ENCODE measurements at regions not wholly inside any gene's neighbourhood (a gene's known extent, or its start where the extent isn't known, plus 50 kb on each side); places are given as distances from the start of the nearest gene placed in this dataset.
"Not testable (repeated sequence)": the region's sequence is repeated elsewhere in the genome, so short reads cannot be mapped to it uniquely, and the experiment has no call there.

- not testable (repeated sequence) for DNase-seq (ENCODE audit: low read depth)
These were observed 111.4 kb downstream of the CCDC74A start for GRCh38 chr2:131639001-131639620.

GRCh38 chr2:131641414-131642206, 113.9 kb downstream of the CCDC74A start:
- no peak for DNase-seq (ENCODE audit: low read depth)

- not testable (repeated sequence) for DNase-seq (ENCODE audit: low read depth)
These were observed 115.5 kb downstream of the CCDC74A start for GRCh38 chr2:131643180-131643579.

- DNase-seq (ENCODE audit: low read depth): no peak
These were observed 117.6 kb downstream of the CCDC74A start for GRCh38 chr2:131645177-131645765.

GRCh38 chr2:131646220-131646619, 118.5 kb downstream of the CCDC74A start:
- DNase-seq (ENCODE audit: low read depth): not testable (repeated sequence)

GRCh38 chr2:131646669-131647297, 119.1 kb downstream of the CCDC74A start:
- DNase-seq (ENCODE audit: low read depth): no peak

GRCh38 chr2:131648565-131648964, 120.9 kb downstream of the CCDC74A start:
- DNase-seq (ENCODE audit: low read depth): not testable (repeated sequence)

- not testable (repeated sequence) for DNase-seq (ENCODE audit: low read depth)
These were observed 124.6 kb downstream of the CCDC74A start for GRCh38 chr2:131652246-131652645.

- not testable (repeated sequence) for DNase-seq (ENCODE audit: low read depth)
These were observed 126.4 kb downstream of the CCDC74A start for GRCh38 chr2:131654107-131654506.

GRCh38 chr2:131656816-131657633, 129.3 kb downstream of the CCDC74A start:
- no peak for DNase-seq (ENCODE audit: low read depth)

- DNase-seq (ENCODE audit: low read depth): no peak
These were observed 130.4 kb downstream of the CCDC74A start for GRCh38 chr2:131657895-131658768.

GRCh38 chr2:131658769-131659131, 131.1 kb downstream of the CCDC74A start:
- DNase-seq (ENCODE audit: low read depth): no peak

GRCh38 chr2:131659168-131659572, 131.5 kb downstream of the CCDC74A start:
- no peak for DNase-seq (ENCODE audit: low read depth)

GRCh38 chr2:131661101-131661782, 133.6 kb downstream of the CCDC74A start:
- not testable (repeated sequence) for DNase-seq (ENCODE audit: low read depth)

GRCh38 chr2:131661884-131662535, 134.3 kb downstream of the CCDC74A start:
- DNase-seq (ENCODE audit: low read depth): not testable (repeated sequence)

GRCh38 chr2:131663501-131663900, 135.8 kb downstream of the CCDC74A start:
- DNase-seq (ENCODE audit: low read depth): not testable (repeated sequence)

- DNase-seq (ENCODE audit: low read depth): not testable (repeated sequence)
These were observed 138.0 kb downstream of the CCDC74A start for GRCh38 chr2:131665716-131666115.

GRCh38 chr2:131668794-131669540, 141.3 kb downstream of the CCDC74A start:
- DNase-seq (ENCODE audit: low read depth): not testable (repeated sequence)

Data from stimulated activated CD4-positive, alpha-beta T cell treated with anti-CD3 and anti-CD28 coated beads, Interleukin-2, amount 100 ng/mL, for 4 hours (primary cell).